ENCODE measurements at regions not wholly inside any gene's neighbourhood (a gene's known extent, or its start where the extent isn't known, plus 50 kb on each side); places are given as distances from the start of the nearest gene placed in this dataset.

- TF ChIP-seq, protein P1, sequence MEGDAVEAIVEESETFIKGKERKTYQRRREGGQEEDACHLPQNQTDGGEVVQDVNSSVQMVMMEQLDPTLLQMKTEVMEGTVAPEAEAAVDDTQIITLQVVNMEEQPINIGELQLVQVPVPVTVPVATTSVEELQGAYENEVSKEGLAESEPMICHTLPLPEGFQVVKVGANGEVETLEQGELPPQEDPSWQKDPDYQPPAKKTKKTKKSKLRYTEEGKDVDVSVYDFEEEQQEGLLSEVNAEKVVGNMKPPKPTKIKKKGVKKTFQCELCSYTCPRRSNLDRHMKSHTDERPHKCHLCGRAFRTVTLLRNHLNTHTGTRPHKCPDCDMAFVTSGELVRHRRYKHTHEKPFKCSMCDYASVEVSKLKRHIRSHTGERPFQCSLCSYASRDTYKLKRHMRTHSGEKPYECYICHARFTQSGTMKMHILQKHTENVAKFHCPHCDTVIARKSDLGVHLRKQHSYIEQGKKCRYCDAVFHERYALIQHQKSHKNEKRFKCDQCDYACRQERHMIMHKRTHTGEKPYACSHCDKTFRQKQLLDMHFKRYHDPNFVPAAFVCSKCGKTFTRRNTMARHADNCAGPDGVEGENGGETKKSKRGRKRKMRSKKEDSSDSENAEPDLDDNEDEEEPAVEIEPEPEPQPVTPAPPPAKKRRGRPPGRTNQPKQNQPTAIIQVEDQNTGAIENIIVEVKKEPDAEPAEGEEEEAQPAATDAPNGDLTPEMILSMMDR (IDR thresholded peaks at IDR 0.05; ENCODE audit: borderline replicate concordance, extremely low read depth, low read length, poor library complexity, severe bottlenecking): no peak
- TF ChIP-seq EZH2 (IDR thresholded peaks at IDR 0.05; ENCODE audit: borderline replicate concordance, low read depth, low read length, severe bottlenecking): no peak
These were observed 479.8 kb downstream of the DNAH5 start for GRCh38 chr5:13464532-13465193.
